Tibial nerve (tissue), 4 donors: ENCODE measurements at regions not wholly inside any gene's neighbourhood (a gene's known extent, or its start where the extent isn't known, plus 50 kb on each side); places are given as distances from the start of the nearest gene placed in this dataset.

Experiments used
- DNase-seq, 2 donors: peaks; one replicate each; pipeline ENCODE4 v3.0.0-alpha.2; 2019; ENCODE audit warnings: low spot score in 2 of 2
- H3K27ac ChIP-seq, 4 donors: fragments of 200-600 bp; sonication (generic) in 3 of 4; one replicate each; pipeline ENCODE4 v1.5.1; 2017 to 2019; ENCODE audit warnings: mild to moderate bottlenecking in 1 of 4
- H3K27me3 ChIP-seq, 2 donors: fragments of 200-600 bp; sonication (generic) in 1 of 2; one replicate each; pipeline versions ENCODE4 v1.5.1 to v1.6.0; 2017 to 2019
- H3K36me3 ChIP-seq, 3 donors: fragments of 200-600 bp; sonication (generic); one replicate each; pipeline ENCODE4 v1.5.1; 2018 to 2019
- H3K4me1 ChIP-seq, 4 donors: fragments of 200-600 bp; sonication (generic) in 3 of 4; one replicate each; pipeline ENCODE4 v1.5.1; 2017 to 2019
- H3K4me3 ChIP-seq, 4 donors: fragments of 200-600 bp; sonication (generic) in 3 of 4; one replicate each; pipeline ENCODE4 v1.5.1; 2017 to 2019; ENCODE audit warnings: mild to moderate bottlenecking in 1 of 4, moderate library complexity in 1 of 4
- H3K9me3 ChIP-seq, 4 donors: fragments of 200-600 bp; sonication (generic) in 3 of 4; one replicate each; pipeline ENCODE4 v1.5.1; 2017 to 2019
- EP300 ChIP-seq, 2 donors: sonication (generic); formaldehyde crosslinking; IDR thresholded peaks; one replicate each; pipeline ENCODE4 v1.6.1; 2017; ENCODE audit warnings: antibody characterized with exemption in 2 of 2, mild to moderate bottlenecking in 1 of 2
- POLR2A ChIP-seq, 2 donors: fragments of 450-650 bp; IDR thresholded peaks; one replicate each; pipeline ENCODE4 v1.6.1; 2017; ENCODE audit warnings: antibody characterized with exemption in 2 of 2, mild to moderate bottlenecking in 2 of 2, moderate library complexity in 2 of 2
- WGBS, 2 donors: methylation state at CpG; one replicate each; pipeline ENCODE4 v1.1.5; 2018; 5-methylcytosine and 5-hydroxymethylcytosine counted together
- TF ChIP-seq, protein P1 (sequence below), 5 experiments: fragments of 200-600 bp in 3 of 5; fragments of 450-650 bp in 2 of 5; sonication (generic) in 3 of 5; IDR thresholded peaks; one replicate each; pipeline ENCODE4 v1.5.1; 2016 to 2019; ENCODE audit warnings: antibody characterized with exemption in 5 of 5, mild to moderate bottlenecking in 3 of 5, moderate library complexity in 2 of 5

DNA sequence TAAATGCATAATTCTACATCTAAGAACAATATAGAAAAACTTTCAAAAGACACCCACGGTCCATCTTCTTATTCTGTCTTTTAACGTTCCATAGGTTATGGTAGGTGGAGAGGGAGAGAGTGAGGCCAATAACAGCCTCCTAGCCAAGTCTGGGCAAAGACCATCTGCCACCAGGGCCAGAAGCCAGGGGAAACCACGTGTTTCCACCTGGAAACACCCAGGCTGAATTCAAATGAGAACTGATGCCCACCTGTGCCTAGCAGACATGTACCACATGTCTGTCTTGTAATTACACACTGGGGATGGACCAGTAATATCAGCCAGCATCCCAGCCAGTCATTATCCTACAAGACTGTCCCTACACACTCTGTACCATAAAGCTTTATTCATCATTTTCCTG lies 1573.1 kb downstream of the EFNB2 start:
- Histone ChIP-seq H3K4me1 (peaks cover 0 to under 1% (median 0%) of the 10 kb centered on the region in 4 donors), H3K36me3 (no peaks in the 10 kb centered on the region), H3K27ac (no peak overlapping the region), H3K4me3 (no peak overlapping the region), H3K9me3 (peaks cover 0 to 3% (median 0%) of the 10 kb centered on the region in 4 donors), H3K27me3 (no peaks in the 10 kb centered on the region)
- 83 to 86% methylated on average over 3 of the region's 3 CpGs for WGBS, 2 donors
- no peak for DNase-seq
- TF ChIP-seq POLR2A (IDR thresholded peaks at IDR 0.05) (no peak), EP300 (IDR thresholded peaks at IDR 0.05) (no peak)
- TF ChIP-seq, protein P1, sequence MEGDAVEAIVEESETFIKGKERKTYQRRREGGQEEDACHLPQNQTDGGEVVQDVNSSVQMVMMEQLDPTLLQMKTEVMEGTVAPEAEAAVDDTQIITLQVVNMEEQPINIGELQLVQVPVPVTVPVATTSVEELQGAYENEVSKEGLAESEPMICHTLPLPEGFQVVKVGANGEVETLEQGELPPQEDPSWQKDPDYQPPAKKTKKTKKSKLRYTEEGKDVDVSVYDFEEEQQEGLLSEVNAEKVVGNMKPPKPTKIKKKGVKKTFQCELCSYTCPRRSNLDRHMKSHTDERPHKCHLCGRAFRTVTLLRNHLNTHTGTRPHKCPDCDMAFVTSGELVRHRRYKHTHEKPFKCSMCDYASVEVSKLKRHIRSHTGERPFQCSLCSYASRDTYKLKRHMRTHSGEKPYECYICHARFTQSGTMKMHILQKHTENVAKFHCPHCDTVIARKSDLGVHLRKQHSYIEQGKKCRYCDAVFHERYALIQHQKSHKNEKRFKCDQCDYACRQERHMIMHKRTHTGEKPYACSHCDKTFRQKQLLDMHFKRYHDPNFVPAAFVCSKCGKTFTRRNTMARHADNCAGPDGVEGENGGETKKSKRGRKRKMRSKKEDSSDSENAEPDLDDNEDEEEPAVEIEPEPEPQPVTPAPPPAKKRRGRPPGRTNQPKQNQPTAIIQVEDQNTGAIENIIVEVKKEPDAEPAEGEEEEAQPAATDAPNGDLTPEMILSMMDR (IDR thresholded peaks at IDR 0.05) = no peak

DNA sequence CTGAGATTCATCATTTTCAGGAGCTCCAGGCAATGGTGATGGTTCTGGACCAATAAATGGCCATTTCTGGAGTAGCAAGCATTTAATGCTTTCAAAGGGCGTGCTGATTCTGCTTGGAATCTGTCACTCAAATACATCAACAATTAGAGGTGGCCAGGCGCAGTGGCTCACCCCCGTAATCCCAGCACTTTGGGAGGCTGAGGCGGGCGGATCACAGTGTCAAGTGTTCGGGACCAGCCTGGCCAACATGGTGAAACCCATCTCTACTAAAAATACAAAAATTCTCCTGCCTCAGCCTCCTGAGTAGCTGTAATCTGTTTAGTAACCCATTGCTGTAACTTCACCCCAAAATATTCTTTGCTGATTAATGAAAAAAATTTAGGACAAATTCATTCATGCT lies 1574.2 kb downstream of the EFNB2 start:
- 94 to 95% methylated on average over 6 of the region's 6 CpGs for WGBS, 2 donors
- Histone ChIP-seq H3K27me3 (no peaks in the 10 kb centered on the region), H3K4me3 (no peak overlapping the region), H3K27ac (no peak overlapping the region), H3K9me3 (peaks cover 0 to 3% (median 0%) of the 10 kb centered on the region in 4 donors), H3K4me1 (no peaks in the 10 kb centered on the region), H3K36me3 (no peaks in the 10 kb centered on the region)
- no peak for DNase-seq
- TF ChIP-seq, protein P1 (IDR thresholded peaks at IDR 0.05) = no peak
- TF ChIP-seq EP300 (IDR thresholded peaks at IDR 0.05) = no peak
- no peak for TF ChIP-seq POLR2A (IDR thresholded peaks at IDR 0.05)

DNA sequence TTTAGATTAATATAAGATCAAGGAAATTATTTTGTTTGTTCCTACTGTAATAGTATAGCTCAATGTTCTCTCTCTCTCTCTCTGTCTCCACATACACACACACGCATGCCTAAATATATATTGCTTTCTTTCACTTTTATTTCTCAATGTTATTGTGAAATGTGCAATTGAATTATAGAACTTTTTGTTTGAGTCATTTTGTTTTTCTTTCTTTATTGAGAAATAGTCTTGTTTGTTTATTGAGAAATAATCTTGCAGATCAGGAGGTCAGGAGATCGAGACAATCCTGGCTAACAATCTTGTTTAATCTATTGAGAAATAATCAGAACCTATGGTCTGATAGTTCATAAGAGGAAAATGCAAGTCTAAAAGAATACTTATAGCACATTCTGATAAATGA lies 1581.3 kb downstream of the EFNB2 start:
- DNase-seq = no peak
- Histone ChIP-seq H3K36me3 (no peaks in the 10 kb centered on the region), H3K4me1 (peaks cover 0 to 24% (median 3%) of the 10 kb centered on the region in 4 donors), H3K27me3 (no peaks in the 10 kb centered on the region), H3K9me3 (no peaks in the 10 kb centered on the region), H3K4me3 (no peak overlapping the region), H3K27ac (no peak overlapping the region)
- WGBS, 2 donors = 58 to 60% methylated on average over 2 of the region's 2 CpGs
- TF ChIP-seq EP300 (IDR thresholded peaks at IDR 0.05) = no peak
- no peak for TF ChIP-seq POLR2A (IDR thresholded peaks at IDR 0.05)
- TF ChIP-seq, protein P1 (IDR thresholded peaks at IDR 0.05) = no peak

DNA sequence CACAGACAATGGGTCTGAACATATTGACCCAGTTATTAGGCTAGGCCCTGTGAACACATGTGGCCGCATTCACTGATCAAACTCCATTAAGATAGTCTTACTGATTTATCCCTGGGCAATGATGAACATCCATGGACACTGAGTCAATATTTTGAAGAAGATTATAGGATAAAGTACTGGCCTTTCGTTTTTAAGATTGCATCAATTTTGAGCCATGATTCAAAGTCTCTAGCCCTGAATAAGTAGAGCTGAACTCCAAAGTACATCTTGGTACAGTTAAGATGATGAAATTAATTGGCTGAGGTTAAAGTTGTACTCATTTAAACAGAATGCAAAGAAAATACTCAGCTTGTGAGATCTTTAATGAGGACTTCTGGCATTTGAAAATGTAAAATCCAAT lies 1581.9 kb downstream of the EFNB2 start:
- Histone ChIP-seq H3K36me3 (no peaks in the 10 kb centered on the region), H3K27ac (no peak overlapping the region), H3K4me1 (peaks cover 0 to 24% (median 3%) of the 10 kb centered on the region in 4 donors), H3K9me3 (no peaks in the 10 kb centered on the region), H3K27me3 (no peaks in the 10 kb centered on the region), H3K4me3 (no peak overlapping the region)
- TF ChIP-seq, protein P1 (IDR thresholded peaks at IDR 0.05) = no peak
- TF ChIP-seq EP300 (IDR thresholded peaks at IDR 0.05) (no peak), POLR2A (IDR thresholded peaks at IDR 0.05) (no peak)
- WGBS, 2 donors = 71 to 79% methylated on average over 2 of the region's 2 CpGs
- no peak for DNase-seq

DNA sequence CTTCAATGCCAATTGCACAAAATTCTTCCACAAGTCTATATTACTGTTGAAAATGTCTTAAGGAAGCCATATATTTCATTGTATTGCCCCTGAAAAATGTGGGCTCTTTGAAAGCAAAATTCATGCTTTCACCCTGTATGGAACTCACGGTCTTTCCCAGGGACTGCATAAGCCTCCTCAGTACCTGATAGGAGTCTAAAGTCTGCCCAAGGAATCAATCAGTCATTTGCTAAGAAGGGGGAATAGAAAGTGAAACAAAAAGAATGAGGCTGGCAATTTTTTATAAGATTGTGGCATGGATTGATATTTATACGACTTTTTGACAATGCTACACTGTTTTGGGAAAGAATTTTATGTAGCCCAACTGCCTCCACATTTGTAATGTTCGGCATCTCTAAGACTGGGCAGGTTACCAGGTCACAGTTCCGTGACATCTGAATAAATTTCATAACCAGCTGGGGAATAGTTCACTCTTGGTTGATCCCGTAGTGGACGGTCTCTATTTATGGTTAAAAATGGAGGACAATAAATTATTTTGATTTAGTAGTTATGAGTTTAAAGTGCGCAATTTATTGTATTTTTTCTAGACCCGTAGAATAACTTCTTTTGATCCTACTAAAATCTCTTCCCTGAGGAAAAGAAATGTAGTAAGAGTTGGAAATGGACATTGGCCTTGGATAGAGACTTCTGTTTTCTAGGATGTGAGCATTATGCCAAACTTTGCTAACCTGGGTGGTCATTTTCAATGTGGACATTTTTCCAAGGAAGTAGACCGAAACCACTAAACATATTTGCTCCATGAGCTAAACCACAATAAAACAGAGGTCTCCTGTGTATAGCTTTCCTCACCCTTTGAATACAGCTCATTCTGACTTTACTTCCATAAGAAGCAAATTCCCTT lies 1585.4 kb downstream of the EFNB2 start:
- H3K27ac ChIP-seq = peak overlapping the region in 1 of 4 donors; percentile 27

More for the DNA sequence above, 1585.4 kb downstream of the EFNB2 start:
- H3K27me3 ChIP-seq = no peaks in the 10 kb centered on the region
- H3K4me3 ChIP-seq = peak overlapping the region in 2 of 4 donors; percentile 16 to 28
- TF ChIP-seq EP300 (IDR thresholded peaks at IDR 0.05) (peak in 1 of 2 donors; percentile 22), POLR2A (IDR thresholded peaks at IDR 0.05) (no peak)
- TF ChIP-seq, protein P1 (IDR thresholded peaks at IDR 0.05) = no peak
- peaks cover 0 to 24% (median 3%) of the 10 kb centered on the region in 4 donors for H3K4me1 ChIP-seq
- WGBS, 2 donors = 32 to 34% methylated on average over 9 of the region's 9 CpGs
- H3K9me3 ChIP-seq = no peaks in the 10 kb centered on the region
- peak; percentile 13 to 47 for DNase-seq
- no peaks in the 10 kb centered on the region for H3K36me3 ChIP-seq
